ENCODE measurements at regions not wholly inside any gene's neighbourhood (a gene's known extent, or its start where the extent isn't known, plus 50 kb on each side); places are given as distances from the start of the nearest gene placed in this dataset.

DNA sequence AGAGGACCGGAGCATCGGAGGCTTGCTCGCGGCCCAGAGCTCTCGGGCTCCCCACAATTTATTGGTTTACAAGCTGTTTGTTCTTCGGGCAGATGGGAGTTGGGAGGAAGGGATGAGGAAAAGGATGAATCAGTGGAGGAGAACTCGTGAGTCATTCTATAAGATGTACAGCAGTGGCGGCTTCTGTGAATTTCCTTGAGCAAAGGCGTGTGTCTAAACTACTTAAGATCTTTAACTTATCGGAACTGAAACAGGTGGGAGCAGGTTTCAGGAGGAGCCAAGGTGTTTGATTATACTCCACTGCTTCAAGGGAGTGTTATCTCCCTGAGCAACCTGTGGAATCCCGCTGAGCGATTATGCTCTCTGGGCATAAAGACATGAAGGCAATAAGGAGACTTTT is 50.5 kb upstream of the IBTK start:
- peak; percentile 7 for DNase-seq

Data from fibroblast of skin of scalp (primary cell).